Anterior cingulate cortex (tissue), 58 donors: ENCODE measurements at regions not wholly inside any gene's neighbourhood (a gene's known extent, or its start where the extent isn't known, plus 50 kb on each side); places are given as distances from the start of the nearest gene placed in this dataset.

ENCODE experiments used
- DNase-seq, 58 donors: peaks; one replicate each; lab custom pipeline; 2025; lab: John Stamatoyannopoulos, UW

DNA sequence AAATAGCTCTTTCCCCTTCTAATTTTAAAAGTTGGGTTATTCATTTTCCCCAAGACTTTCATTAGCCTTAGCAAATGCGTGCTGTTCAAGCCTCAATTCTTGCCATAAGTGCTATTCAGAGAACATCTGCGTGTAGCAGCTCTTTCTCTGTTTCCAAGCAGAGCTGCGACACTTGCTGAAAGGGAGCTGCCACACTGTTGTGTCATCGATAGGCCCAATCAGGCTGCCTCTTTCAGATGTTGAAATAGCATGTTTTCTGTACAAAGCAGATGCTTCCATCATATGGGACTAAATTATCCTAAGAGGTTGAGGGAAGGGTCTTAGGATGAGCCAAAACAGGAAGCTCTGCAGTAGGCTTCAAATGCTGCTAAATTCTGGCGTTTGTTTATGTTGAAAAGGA lies 220.9 kb upstream of the CDC14C start:
- peak in 20 of 58 donors; percentile 4 to 64 (median 12) for DNase-seq

DNA sequence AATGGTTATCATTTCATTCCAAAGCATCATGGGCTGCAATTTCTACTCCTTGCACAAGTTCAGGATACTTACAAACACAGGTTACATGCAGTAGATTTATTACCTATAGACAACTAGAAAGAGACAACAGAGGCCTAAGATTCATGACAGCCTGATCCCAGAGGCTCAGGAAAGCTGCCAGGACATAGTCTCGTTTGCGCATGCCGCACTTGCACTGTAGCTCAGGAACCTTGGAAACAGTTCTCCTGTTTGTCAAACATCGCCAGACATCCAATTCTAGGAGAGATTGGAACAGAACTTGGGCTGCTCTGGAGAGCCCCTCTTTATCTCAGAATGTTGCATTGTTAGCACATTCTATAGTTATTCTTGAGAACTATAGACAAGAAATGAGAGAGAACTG lies 216.2 kb upstream of the CDC14C start:
- DNase-seq = no peak

GRCh38 chr7:48708635-48709034 lies 215.7 kb upstream of the CDC14C start:
- DNase-seq = no peak

DNA sequence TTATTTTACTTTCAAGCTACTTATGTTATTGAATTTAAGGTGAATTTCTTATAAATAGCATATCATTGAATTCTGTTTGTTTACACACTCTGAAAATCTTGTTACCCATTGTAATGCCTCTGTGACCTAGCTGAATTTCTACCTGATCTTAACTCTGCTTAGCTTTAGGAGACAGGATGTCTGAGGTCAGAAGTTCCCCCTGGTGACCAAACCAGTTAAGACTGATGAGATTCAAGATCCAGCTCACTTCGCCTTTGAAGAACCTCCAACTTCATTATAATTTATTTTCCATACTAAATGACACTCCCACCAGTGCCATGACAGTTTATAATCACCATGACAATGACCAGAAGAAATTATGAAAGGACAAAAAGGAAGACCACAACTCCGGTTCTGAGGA lies 213.4 kb upstream of the CDC14C start:
- DNase-seq = no peak

DNA sequence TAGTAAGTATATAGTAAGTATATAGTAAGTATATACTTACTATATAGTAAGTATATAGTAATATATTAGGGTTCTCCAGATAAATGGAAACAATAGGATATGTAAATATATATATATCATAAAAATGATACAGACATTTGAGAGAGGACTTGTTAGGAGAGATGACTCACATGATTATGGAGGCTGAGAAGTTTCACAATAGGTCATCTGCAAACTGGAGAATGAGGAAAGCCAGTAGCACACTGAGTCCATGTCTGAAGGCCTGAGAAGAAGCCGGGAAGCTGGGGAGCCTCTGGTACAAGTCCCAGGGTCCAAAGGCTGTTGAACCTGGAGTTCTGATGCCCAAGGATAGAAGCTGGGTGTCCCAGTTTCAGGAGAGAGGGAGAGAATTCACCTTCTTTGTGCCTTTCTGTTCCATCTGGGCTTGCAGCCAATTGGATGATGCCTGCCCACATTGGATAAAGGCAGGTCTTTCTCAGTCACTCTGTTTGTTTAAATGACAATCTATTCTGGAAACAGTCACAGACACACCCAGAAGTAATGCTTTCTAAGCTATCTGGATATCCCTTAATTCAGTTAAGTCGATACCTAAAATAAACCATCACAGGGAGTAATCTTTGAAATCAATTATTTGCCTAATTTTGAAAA lies 205.5 kb upstream of the CDC14C start:
- no peak for DNase-seq

- no peak for DNase-seq
Measured at GRCh38 chr7:48728799-48729198, 195.5 kb upstream of the CDC14C start.

- DNase-seq = no peak
Measured at GRCh38 chr7:48734695-48735406, 189.5 kb upstream of the CDC14C start.

- DNase-seq = peak in 1 of 58 donors; percentile 3
Measured at GRCh38 chr7:48741545-48741944, 182.8 kb upstream of the CDC14C start.

- no peak for DNase-seq
Measured at GRCh38 chr7:48742079-48742798, 182.1 kb upstream of the CDC14C start.

DNA sequence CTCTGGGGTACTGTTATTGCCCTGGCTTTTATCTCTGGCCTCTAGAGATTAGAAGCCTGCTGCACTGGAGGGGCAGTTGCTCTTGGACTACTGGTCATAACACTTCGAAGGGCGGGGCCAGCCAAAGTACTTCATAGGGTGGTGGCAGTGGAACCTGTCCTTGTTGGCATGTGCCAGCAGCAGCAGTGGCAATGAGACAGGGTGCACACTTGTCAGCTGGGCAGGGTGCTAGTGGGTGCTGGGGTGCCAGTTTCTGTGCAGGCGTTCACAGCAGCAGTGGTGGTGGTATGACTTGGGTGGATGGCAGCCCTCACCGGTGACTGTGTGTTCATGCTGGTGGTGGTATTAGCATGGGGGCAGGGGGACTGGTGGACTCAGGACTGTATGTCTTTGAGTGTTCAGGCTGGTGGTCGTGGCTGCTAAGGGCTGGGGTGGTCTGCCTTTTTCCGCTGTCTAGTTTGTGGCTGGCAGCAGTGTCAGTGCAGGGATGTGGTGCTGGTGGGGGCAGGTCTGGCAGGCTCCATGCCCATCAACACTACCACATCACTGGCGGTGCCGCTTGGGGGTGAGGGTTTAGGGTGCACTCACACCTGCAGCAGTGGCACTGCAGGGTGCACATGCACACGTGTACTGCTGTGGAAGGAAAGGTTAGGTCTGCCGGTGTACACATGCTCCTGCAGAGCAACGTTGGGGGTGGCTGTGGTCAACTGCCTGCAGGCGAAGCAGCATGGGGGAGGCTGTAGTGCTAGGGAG lies 176.1 kb upstream of the CDC14C start:
- DNase-seq = no peak

GRCh38 chr7:48755061-48755555 lies 169.2 kb upstream of the CDC14C start:
- DNase-seq = no peak

DNA sequence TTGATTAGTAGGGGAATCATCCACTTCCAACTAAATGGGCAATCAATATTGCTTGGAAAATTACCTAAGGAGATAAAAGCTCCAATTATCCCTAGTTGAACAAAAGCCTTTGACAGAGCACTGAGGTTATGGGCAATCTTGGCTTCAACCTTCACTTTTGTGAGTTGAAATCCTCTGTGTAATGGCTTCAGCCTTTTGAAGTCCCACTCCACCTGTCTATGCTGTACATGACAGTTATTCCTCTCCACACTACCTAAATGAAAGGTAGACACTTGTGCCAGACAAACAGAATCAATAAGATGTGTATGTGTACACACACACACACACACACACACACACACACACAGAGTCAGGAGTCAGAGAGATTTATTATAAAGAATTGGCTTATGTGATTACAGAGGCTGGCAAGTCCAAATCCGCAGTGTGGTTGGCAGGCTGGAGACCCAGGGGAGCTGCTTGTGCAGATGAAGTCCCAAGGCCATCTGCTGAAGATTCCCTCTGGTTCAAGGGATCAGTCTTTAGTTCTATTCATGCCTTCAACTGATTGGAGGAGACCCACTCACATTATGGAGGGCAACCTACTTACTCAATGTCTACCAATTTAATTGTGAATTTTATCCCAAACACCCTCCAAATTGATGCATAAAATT lies 164.8 kb upstream of the CDC14C start:
- DNase-seq = no peak

GRCh38 chr7:48760528-48761265 lies 163.7 kb upstream of the CDC14C start:
- DNase-seq = peak in 2 of 58 donors; percentile 0 to 3

DNA sequence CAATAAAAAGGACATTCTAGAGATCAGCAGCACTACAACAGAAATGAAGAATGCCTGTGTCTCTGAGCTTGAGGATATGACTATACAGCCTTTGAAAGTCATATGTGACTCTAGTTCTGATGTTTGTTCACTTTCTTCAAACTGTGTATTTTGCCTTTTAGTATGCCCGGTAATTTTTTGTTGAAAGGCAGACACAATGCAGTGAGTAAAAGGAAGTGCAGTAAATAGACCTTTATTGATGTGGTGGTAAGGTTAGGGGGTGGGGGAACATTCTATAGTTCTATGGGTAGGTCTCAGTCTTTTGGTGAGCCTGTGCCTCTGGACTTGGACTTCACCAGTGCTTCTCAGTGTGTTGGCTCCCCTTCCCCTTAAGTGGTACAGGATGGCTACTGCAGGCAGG lies 143.5 kb upstream of the CDC14C start:
- no peak for DNase-seq

DNA sequence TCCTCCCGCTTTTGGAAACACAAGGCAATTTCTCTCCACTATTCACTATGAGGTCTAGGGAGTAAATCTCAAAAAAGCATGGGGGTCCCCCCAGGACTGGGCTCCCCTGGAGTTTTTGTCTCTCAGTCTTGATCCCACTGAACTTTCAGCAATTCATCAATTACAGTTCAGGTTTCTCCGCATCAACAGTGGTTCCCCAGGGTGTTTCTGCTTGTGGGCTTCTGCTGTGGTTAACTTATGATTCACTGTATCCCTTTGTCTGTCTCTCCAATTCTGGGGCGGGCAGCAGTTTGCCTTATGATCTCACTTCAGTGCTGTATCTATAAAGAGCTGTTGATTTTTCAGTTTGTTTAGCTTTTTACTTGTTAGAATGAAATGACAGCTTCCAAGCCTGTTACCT lies 142.6 kb upstream of the CDC14C start:
- DNase-seq = no peak

DNA sequence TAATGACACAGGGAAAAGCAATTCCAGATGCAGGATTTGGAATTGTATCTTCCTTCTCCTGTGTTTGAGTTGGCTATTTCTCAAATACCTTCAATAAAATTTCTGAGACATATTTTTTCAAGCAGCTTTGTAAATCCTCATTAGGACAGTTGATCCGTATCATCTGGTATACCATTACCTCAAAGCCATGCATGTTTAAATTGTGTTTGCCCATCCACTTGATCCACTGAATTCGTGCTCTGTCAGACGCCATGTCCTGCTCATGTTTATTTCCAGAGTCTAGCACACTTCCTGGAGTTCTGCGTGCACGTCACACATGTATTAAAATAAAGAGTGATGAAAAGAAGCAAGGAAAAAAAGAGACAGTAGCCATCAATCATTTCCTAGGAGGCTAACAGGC lies 141.8 kb upstream of the CDC14C start:
- no peak for DNase-seq

- DNase-seq = no peak
Measured at GRCh38 chr7:48786951-48787350, 137.4 kb upstream of the CDC14C start.

- no peak for DNase-seq
Measured at GRCh38 chr7:48803250-48803649, 121.1 kb upstream of the CDC14C start.

DNA sequence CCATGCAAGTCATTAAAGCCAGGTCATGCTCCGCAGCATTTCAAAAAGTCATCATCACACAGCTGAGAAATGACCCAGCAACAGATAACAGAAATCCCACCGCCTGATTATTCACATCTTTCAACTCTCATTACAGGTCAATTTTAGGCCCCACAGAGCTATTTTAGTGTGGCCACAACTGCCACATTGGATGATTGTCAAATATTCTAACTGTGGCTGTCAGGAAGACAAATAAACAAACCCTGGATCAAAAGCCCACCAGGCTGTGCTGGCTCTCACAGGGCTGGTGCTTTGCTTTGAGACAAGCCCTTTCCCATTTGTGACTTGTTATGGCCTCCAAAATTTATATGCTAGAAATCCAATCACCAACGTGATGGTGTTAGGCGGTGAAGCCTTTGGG lies 117.6 kb upstream of the CDC14C start:
- no peak for DNase-seq

- DNase-seq = no peak
Measured at GRCh38 chr7:48811071-48811470, 113.3 kb upstream of the CDC14C start.
